ENCODE measurements at regions not wholly inside any gene's neighbourhood (a gene's known extent, or its start where the extent isn't known, plus 50 kb on each side); places are given as distances from the start of the nearest gene placed in this dataset.

DNA sequence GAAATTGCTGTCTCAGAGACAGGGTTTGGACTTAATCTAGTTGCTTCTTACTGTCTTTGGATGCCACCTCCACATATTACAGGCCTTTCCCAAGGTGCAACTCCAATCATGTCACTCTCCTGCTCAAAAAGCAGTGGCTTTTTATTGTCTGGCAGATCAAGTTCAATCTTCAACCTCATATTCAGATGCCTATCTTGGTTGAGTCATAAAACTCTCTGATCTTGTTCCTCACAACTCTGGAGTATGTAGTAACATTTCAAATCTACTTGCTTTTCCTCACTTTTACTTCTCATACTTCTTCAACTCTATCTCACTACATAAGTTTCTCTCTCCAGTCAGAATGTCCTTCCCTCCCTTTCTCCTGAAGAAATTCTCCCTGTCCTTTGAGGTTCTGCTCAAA, 180.6 kb downstream of the VSIG4 start:
- TF ChIP-seq, protein P1, sequence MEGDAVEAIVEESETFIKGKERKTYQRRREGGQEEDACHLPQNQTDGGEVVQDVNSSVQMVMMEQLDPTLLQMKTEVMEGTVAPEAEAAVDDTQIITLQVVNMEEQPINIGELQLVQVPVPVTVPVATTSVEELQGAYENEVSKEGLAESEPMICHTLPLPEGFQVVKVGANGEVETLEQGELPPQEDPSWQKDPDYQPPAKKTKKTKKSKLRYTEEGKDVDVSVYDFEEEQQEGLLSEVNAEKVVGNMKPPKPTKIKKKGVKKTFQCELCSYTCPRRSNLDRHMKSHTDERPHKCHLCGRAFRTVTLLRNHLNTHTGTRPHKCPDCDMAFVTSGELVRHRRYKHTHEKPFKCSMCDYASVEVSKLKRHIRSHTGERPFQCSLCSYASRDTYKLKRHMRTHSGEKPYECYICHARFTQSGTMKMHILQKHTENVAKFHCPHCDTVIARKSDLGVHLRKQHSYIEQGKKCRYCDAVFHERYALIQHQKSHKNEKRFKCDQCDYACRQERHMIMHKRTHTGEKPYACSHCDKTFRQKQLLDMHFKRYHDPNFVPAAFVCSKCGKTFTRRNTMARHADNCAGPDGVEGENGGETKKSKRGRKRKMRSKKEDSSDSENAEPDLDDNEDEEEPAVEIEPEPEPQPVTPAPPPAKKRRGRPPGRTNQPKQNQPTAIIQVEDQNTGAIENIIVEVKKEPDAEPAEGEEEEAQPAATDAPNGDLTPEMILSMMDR (IDR thresholded peaks at IDR 0.05; ENCODE audit: extremely low read depth in 1 of 2, insufficient read depth in 1 of 2, low read depth in 1 of 2, low read length in 2 of 2): no peak
- TF ChIP-seq JUN (IDR thresholded peaks at IDR 0.05; ENCODE audit: borderline replicate concordance, insufficient read depth, insufficient read length, low read depth): no peak
- no peak for TF ChIP-seq MYC (IDR thresholded peaks at IDR 0.05; ENCODE audit: low read depth, low read length)
- TF ChIP-seq POLR2A (IDR thresholded peaks at IDR 0.05; ENCODE audit: low read depth, low read length): no peak
- no peak for TF ChIP-seq EZH2 (IDR thresholded peaks at IDR 0.05; ENCODE audit: borderline replicate concordance, low read depth, low read length, severe bottlenecking)
- TF ChIP-seq POLR2AphosphoS5 (IDR thresholded peaks at IDR 0.05; ENCODE audit: insufficient read depth, low read depth, low read length): no peak
- TF ChIP-seq, protein P2, sequence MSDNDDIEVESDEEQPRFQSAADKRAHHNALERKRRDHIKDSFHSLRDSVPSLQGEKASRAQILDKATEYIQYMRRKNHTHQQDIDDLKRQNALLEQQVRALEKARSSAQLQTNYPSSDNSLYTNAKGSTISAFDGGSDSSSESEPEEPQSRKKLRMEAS (IDR thresholded peaks at IDR 0.05; ENCODE audit: insufficient read depth, insufficient read length): no peak
- no peak for TF ChIP-seq GATA2 (IDR thresholded peaks at IDR 0.05; ENCODE audit: insufficient read depth, insufficient read length, low read depth, low read length)
